ENCODE measurements at regions not wholly inside any gene's neighbourhood (a gene's known extent, or its start where the extent isn't known, plus 50 kb on each side); places are given as distances from the start of the nearest gene placed in this dataset.

DNA sequence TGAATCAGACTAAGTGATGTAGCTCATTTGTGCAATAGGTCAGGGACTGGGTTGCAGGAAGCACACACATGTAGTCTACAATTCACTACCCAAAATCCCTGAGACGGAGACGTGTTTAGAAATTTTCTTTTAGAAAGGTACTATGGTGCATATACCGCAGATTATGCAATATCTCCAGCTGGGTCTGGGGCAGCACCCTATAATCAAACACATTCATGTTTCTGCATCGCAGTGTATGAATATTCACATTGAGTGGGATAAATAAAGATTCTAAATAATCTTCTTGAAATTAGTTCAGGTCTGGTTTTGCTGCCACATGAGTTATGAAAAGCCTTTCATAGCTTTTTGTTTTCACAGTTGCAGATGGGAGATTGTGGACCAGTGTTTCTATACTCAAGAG lies 395.7 kb upstream of the FANCL start:
- H3K9me3 ChIP-seq (replicated peaks; ENCODE audit: low read length): no peaks in the 10 kb centered on the region
- no peak overlapping the region for H3K4me3 ChIP-seq (ENCODE audit: low read length)
- no peak overlapping the region for H3K4me2 ChIP-seq (ENCODE audit: low read length)
- H3K9ac ChIP-seq (ENCODE audit: low read depth, low read length): no peak overlapping the region
- H3K4me1 ChIP-seq (ENCODE audit: control insufficient read depth, insufficient read depth, low read length): peaks cover 29% of the 10 kb centered on the region
- H3K36me3 ChIP-seq (ENCODE audit: insufficient read depth, low read length): no peaks in the 10 kb centered on the region
- no peaks in the 10 kb centered on the region for H3K27me3 ChIP-seq (ENCODE audit: control insufficient read depth, insufficient read depth, low read length)

DNA sequence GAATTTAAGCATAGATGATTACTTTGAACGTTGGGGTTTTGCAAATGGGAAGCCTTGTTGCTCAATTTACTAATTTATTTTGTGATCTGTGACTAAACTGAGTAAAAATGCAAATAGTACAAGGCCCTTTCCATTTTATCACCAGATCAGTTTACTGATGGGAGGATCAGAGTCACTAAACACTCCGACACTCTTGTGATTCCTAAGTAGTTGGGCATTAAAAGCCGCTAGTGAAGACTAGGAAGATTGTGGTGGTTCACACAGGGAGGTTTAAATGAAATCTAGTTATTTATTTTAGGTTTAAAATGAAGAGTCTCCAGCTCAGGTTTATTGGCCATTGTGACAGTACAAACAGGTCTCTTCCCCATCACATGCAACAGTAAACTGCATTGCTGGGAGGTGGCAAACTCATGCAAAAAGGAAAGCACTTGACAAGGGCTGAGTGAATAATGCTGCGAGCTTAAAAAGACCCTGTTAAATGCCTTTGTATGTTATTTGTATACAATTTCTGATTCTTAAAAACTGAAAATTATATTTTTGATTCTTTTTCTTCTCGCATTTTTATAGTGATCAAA lies 394.8 kb upstream of the FANCL start:
- Histone ChIP-seq H3K4me3 (ENCODE audit: low read length) (no peak overlapping the region), H3K4me1 (ENCODE audit: control insufficient read depth, insufficient read depth, low read length) (peaks cover 29% of the 10 kb centered on the region), H3K9me3 (replicated peaks; ENCODE audit: low read length) (no peaks in the 10 kb centered on the region), H3K36me3 (ENCODE audit: insufficient read depth, low read length) (no peaks in the 10 kb centered on the region), H3K9ac (ENCODE audit: low read depth, low read length) (no peak overlapping the region), H3K27me3 (ENCODE audit: control insufficient read depth, insufficient read depth, low read length) (no peaks in the 10 kb centered on the region), H3K4me2 (ENCODE audit: low read length) (no peak overlapping the region)

DNA sequence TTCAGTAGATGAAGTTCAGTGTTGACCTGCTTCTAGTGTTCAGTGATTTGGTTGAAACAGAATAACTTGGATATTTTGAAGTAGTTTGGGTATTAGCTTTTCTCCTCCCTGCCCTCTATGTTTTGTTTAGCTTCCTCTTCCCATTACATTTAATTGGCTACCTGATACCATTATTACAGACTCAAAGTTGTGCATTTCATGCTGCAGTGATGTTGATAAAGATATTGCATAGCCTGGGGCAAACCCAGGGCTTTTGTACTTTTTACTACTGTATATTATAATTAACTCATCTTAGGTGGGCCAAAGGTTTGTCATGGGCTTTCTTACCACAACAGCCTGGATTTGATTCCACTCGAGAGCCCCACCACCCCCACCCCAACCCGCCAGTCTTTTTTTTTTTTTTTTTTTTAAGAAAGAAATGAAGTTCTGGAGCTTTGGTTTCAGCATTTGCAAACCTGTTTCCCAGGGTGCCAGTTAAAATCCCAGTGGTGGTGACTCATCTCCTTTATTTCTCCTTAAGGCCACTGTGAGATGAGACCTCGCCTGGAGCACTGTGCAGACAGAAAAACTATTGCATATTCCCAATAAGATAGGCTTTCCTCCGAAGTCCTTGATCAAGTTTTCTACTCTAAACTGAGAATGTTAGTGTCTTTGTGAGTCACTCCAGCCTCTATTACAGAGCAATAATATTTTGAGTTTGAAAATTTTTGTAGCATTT lies 393.7 kb upstream of the FANCL start:
- peaks cover 36% of the 10 kb centered on the region for H3K4me1 ChIP-seq (ENCODE audit: control insufficient read depth, insufficient read depth, low read length)
- H3K4me2 ChIP-seq (ENCODE audit: low read length): no peak overlapping the region
- no peak overlapping the region for H3K4me3 ChIP-seq (ENCODE audit: low read length)
- no peaks in the 10 kb centered on the region for H3K36me3 ChIP-seq (ENCODE audit: insufficient read depth, low read length)
- no peak overlapping the region for H3K9ac ChIP-seq (ENCODE audit: low read depth, low read length)
- no peaks in the 10 kb centered on the region for H3K27me3 ChIP-seq (ENCODE audit: control insufficient read depth, insufficient read depth, low read length)
- no peaks in the 10 kb centered on the region for H3K9me3 ChIP-seq (replicated peaks; ENCODE audit: low read length)

- H3K9me3 ChIP-seq (replicated peaks; ENCODE audit: low read length): no peaks in the 10 kb centered on the region
- H3K4me2 ChIP-seq (ENCODE audit: low read length): peak overlapping the region; percentile 56
- H3K4me1 ChIP-seq (ENCODE audit: control insufficient read depth, insufficient read depth, low read length): peaks cover 40% of the 10 kb centered on the region
- no peak overlapping the region for H3K4me3 ChIP-seq (ENCODE audit: low read length)
- no peaks in the 10 kb centered on the region for H3K27me3 ChIP-seq (ENCODE audit: control insufficient read depth, insufficient read depth, low read length)
- H3K36me3 ChIP-seq (ENCODE audit: insufficient read depth, low read length): no peaks in the 10 kb centered on the region
- H3K9ac ChIP-seq (ENCODE audit: low read depth, low read length): no peak overlapping the region
Measured at GRCh38 chr2:58633613-58634365, 392.7 kb upstream of the FANCL start.

- Histone ChIP-seq H3K4me2 (ENCODE audit: low read length) (no peak overlapping the region), H3K9ac (ENCODE audit: low read depth, low read length) (no peak overlapping the region), H3K36me3 (ENCODE audit: insufficient read depth, low read length) (no peaks in the 10 kb centered on the region), H3K4me1 (ENCODE audit: control insufficient read depth, insufficient read depth, low read length) (peaks cover 35% of the 10 kb centered on the region), H3K27me3 (ENCODE audit: control insufficient read depth, insufficient read depth, low read length) (no peaks in the 10 kb centered on the region), H3K9me3 (replicated peaks; ENCODE audit: low read length) (no peaks in the 10 kb centered on the region), H3K4me3 (ENCODE audit: low read length) (no peak overlapping the region)
Measured at GRCh38 chr2:58631986-58632385, 390.9 kb upstream of the FANCL start.

DNA sequence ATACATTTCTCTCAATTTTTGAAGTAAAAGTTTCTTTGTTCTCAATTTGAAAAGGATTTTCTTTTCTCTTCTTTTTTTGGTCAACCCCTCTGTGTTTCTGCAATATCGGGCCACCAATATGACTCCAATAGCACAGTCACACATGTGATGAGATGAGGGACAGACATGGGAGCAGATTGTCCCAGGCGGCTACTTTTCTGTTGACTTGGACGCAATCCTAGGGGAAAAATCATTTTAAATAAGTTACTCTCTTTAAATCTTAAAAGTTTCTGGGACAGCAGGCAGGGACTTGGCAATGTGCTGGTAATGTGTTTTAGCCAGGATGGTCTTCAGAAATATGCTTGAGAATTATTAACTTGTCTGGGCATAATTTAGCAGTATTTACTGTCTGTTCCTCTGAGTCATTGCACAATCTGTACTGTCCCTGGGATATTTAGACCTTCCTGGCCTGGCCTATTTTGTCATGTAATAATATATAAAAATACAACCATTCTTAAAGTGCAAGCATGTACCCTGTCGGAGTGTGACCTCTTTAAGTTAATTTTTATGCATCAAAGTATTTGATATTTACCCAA lies 388.5 kb upstream of the FANCL start:
- H3K27me3 ChIP-seq (ENCODE audit: control insufficient read depth, insufficient read depth, low read length): no peaks in the 10 kb centered on the region
- no peak overlapping the region for H3K9ac ChIP-seq (ENCODE audit: low read depth, low read length)

GRCh38 chr2:58620896-58621295 lies 379.8 kb upstream of the FANCL start:
- H3K27me3 ChIP-seq (ENCODE audit: control insufficient read depth, insufficient read depth, low read length): no peaks in the 10 kb centered on the region
- peak overlapping the region; percentile 57 for H3K9ac ChIP-seq (ENCODE audit: low read depth, low read length)
- peak overlapping the region; percentile 43 for H3K4me2 ChIP-seq (ENCODE audit: low read length)
- no peaks in the 10 kb centered on the region for H3K9me3 ChIP-seq (replicated peaks; ENCODE audit: low read length)
- H3K4me3 ChIP-seq (ENCODE audit: low read length): no peak overlapping the region
- no peaks in the 10 kb centered on the region for H3K36me3 ChIP-seq (ENCODE audit: insufficient read depth, low read length)
- H3K4me1 ChIP-seq (ENCODE audit: control insufficient read depth, insufficient read depth, low read length): peaks cover 31% of the 10 kb centered on the region

More for the DNA sequence above, 388.5 kb upstream of the FANCL start:
- H3K4me1 ChIP-seq (ENCODE audit: control insufficient read depth, insufficient read depth, low read length): peaks cover 27% of the 10 kb centered on the region
- no peaks in the 10 kb centered on the region for H3K36me3 ChIP-seq (ENCODE audit: insufficient read depth, low read length)
- H3K9me3 ChIP-seq (replicated peaks; ENCODE audit: low read length): no peaks in the 10 kb centered on the region
- peak overlapping the region; percentile 8 for H3K4me2 ChIP-seq (ENCODE audit: low read length)
- no peak overlapping the region for H3K4me3 ChIP-seq (ENCODE audit: low read length)

DNA sequence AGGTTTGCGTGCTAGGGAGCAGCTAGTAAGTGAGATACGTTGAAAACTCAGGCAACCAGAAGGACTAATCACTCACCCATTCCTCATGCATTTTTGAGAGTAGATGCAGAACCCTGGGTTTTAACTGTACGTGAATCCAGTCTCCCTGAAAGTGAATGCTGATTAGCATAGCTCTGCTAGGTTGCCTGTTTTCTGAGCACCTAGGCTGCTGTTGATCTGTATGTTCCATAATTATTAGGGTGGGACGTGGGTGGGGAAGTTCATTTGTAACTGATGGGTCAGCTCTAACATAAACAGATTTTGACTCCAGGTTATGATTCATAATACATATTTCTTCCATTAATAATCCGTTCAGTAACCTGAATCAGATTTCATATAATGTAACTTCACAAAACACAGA lies 379.0 kb upstream of the FANCL start:
- H3K4me2 ChIP-seq (ENCODE audit: low read length): peak overlapping the region; percentile 73
- no peaks in the 10 kb centered on the region for H3K9me3 ChIP-seq (replicated peaks; ENCODE audit: low read length)
- no peaks in the 10 kb centered on the region for H3K36me3 ChIP-seq (ENCODE audit: insufficient read depth, low read length)
- no peaks in the 10 kb centered on the region for H3K27me3 ChIP-seq (ENCODE audit: control insufficient read depth, insufficient read depth, low read length)
- peaks cover 31% of the 10 kb centered on the region for H3K4me1 ChIP-seq (ENCODE audit: control insufficient read depth, insufficient read depth, low read length)
- peak overlapping the region; percentile 57 for H3K9ac ChIP-seq (ENCODE audit: low read depth, low read length)
- peak overlapping the region; percentile 54 for H3K4me3 ChIP-seq (ENCODE audit: low read length)

GRCh38 chr2:58616961-58617360 lies 375.8 kb upstream of the FANCL start:
- H3K4me3 ChIP-seq (ENCODE audit: low read length): no peak overlapping the region
- peaks cover 37% of the 10 kb centered on the region for H3K4me1 ChIP-seq (ENCODE audit: control insufficient read depth, insufficient read depth, low read length)
- H3K4me2 ChIP-seq (ENCODE audit: low read length): no peak overlapping the region
- H3K9me3 ChIP-seq (replicated peaks; ENCODE audit: low read length): no peaks in the 10 kb centered on the region
- H3K27me3 ChIP-seq (ENCODE audit: control insufficient read depth, insufficient read depth, low read length): no peaks in the 10 kb centered on the region
- H3K36me3 ChIP-seq (ENCODE audit: insufficient read depth, low read length): no peaks in the 10 kb centered on the region
- no peak overlapping the region for H3K9ac ChIP-seq (ENCODE audit: low read depth, low read length)

- peak overlapping the region; percentile 39 for H3K4me3 ChIP-seq (ENCODE audit: low read length)
- H3K9me3 ChIP-seq (replicated peaks; ENCODE audit: low read length): no peaks in the 10 kb centered on the region
- no peak overlapping the region for H3K9ac ChIP-seq (ENCODE audit: low read depth, low read length)
- H3K36me3 ChIP-seq (ENCODE audit: insufficient read depth, low read length): no peaks in the 10 kb centered on the region
- peak overlapping the region; percentile 48 for H3K4me2 ChIP-seq (ENCODE audit: low read length)
- H3K27me3 ChIP-seq (ENCODE audit: control insufficient read depth, insufficient read depth, low read length): no peaks in the 10 kb centered on the region
- H3K4me1 ChIP-seq (ENCODE audit: control insufficient read depth, insufficient read depth, low read length): peaks cover 20% of the 10 kb centered on the region
Measured at GRCh38 chr2:58614219-58614618, 373.1 kb upstream of the FANCL start.

DNA sequence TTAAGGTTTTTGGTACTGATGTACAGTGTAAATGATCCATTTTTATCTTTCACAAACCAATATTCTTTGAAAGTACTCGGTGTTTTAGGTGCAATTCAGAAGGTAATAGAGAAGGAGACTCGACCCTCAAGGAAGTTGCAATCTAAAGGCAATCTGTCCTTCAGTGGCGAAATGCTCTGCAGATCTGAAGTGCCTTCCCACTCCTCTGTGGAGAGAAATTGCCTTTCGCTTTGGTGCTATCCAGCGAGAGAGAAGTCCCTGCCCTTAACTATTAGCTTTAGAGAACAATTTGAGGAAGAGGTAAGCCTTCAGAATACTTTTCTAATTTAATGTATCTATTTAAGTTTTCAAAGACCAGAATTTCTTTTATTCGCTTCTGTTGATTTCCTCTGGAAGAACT lies 371.8 kb upstream of the FANCL start:
- Histone ChIP-seq H3K4me1 (ENCODE audit: control insufficient read depth, insufficient read depth, low read length) (peaks cover 18% of the 10 kb centered on the region), H3K9me3 (replicated peaks; ENCODE audit: low read length) (no peaks in the 10 kb centered on the region), H3K27me3 (ENCODE audit: control insufficient read depth, insufficient read depth, low read length) (no peaks in the 10 kb centered on the region), H3K9ac (ENCODE audit: low read depth, low read length) (no peak overlapping the region), H3K4me2 (ENCODE audit: low read length) (no peak overlapping the region), H3K36me3 (ENCODE audit: insufficient read depth, low read length) (no peaks in the 10 kb centered on the region), H3K4me3 (ENCODE audit: low read length) (no peak overlapping the region)

Data from skeletal muscle satellite cell (primary cell).